Loucy (cell line): ENCODE measurements at regions not wholly inside any gene's neighbourhood (a gene's known extent, or its start where the extent isn't known, plus 50 kb on each side); places are given as distances from the start of the nearest gene placed in this dataset.

Experiments used
- EZH2phosphoT487 ChIP-seq: fragments of 200-600 bp; IDR thresholded peaks from 2 replicates; pipeline ENCODE4 v1.6.1; 2018; ENCODE audit warnings: antibody characterized with exemption, mild to moderate bottlenecking, moderate library complexity, borderline replicate concordance
- TF ChIP-seq, protein P1 (sequence below): fragments of 200-600 bp; sonication (generic); conservative IDR thresholded peaks from 2 replicates; pipeline ENCODE4 v1.5.1; 2014; ENCODE audit warnings: mild to moderate bottlenecking, antibody characterized with exemption, low read length

DNA sequence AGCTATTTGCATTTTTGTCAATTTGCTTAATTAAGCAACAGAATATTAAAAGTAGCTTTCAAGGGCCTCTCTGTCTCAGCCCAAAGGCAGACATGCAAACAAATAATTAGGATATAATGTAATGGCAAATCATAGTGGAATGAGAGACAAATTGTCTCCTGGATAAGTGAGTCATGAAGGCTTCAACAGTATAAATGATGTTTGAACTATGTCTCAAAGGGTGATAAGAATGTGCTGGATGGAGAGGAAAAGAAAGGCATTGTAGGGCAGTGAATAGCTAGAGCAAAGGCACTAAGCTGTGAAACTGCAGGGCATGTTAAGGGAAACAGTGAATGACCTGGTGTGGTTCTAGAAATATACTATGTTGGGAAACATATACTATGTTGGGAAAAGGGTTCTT lies 53.5 kb upstream of the PPP1R12A start:
- TF ChIP-seq, protein P1, sequence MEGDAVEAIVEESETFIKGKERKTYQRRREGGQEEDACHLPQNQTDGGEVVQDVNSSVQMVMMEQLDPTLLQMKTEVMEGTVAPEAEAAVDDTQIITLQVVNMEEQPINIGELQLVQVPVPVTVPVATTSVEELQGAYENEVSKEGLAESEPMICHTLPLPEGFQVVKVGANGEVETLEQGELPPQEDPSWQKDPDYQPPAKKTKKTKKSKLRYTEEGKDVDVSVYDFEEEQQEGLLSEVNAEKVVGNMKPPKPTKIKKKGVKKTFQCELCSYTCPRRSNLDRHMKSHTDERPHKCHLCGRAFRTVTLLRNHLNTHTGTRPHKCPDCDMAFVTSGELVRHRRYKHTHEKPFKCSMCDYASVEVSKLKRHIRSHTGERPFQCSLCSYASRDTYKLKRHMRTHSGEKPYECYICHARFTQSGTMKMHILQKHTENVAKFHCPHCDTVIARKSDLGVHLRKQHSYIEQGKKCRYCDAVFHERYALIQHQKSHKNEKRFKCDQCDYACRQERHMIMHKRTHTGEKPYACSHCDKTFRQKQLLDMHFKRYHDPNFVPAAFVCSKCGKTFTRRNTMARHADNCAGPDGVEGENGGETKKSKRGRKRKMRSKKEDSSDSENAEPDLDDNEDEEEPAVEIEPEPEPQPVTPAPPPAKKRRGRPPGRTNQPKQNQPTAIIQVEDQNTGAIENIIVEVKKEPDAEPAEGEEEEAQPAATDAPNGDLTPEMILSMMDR = no peak
- TF ChIP-seq EZH2phosphoT487 = no peak
